ENCODE measurements at regions not wholly inside any gene's neighbourhood (a gene's known extent, or its start where the extent isn't known, plus 50 kb on each side); places are given as distances from the start of the nearest gene placed in this dataset.

GRCh38 chr10:78375854-78376785 lies 342.5 kb downstream of the RPS24 start:
- DNase-seq = no peak

GRCh38 chr10:78377356-78377755 lies 343.7 kb downstream of the RPS24 start:
- no peak for DNase-seq

GRCh38 chr10:78378192-78378591 lies 344.5 kb downstream of the RPS24 start:
- DNase-seq = no peak

GRCh38 chr10:78381107-78381506 lies 347.4 kb downstream of the RPS24 start:
- DNase-seq = no peak

- DNase-seq = no peak
Observed at GRCh38 chr10:78382047-78382446, 348.4 kb downstream of the RPS24 start.

GRCh38 chr10:78382772-78383171 lies 349.1 kb downstream of the RPS24 start:
- DNase-seq = no peak

GRCh38 chr10:78383378-78384048 lies 349.9 kb downstream of the RPS24 start:
- DNase-seq = no peak

GRCh38 chr10:78384049-78384431 lies 350.4 kb downstream of the RPS24 start:
- DNase-seq = no peak

- no peak for DNase-seq
Observed at GRCh38 chr10:78385599-78385998, 351.9 kb downstream of the RPS24 start.

- no peak for DNase-seq
Observed at GRCh38 chr10:78386509-78386908, 352.8 kb downstream of the RPS24 start.

GRCh38 chr10:78388331-78389050 lies 354.8 kb downstream of the RPS24 start:
- DNase-seq = no peak

- DNase-seq = no peak
Observed at GRCh38 chr10:78389419-78389818, 355.8 kb downstream of the RPS24 start.

- no peak for DNase-seq
Observed at GRCh38 chr10:78390051-78390450, 356.4 kb downstream of the RPS24 start.

GRCh38 chr10:78390817-78391216 lies 357.2 kb downstream of the RPS24 start:
- no peak for DNase-seq

- no peak for DNase-seq
Observed at GRCh38 chr10:78391585-78391984, 357.9 kb downstream of the RPS24 start.

- DNase-seq = no peak
Observed at GRCh38 chr10:78392197-78392596, 358.5 kb downstream of the RPS24 start.

- no peak for DNase-seq
Observed at GRCh38 chr10:78393094-78393493, 359.4 kb downstream of the RPS24 start.

GRCh38 chr10:78394047-78394446 lies 360.4 kb downstream of the RPS24 start:
- no peak for DNase-seq

- DNase-seq = no peak
Observed at GRCh38 chr10:78395162-78395561, 361.5 kb downstream of the RPS24 start.

GRCh38 chr10:78396754-78397153 lies 363.1 kb downstream of the RPS24 start:
- no peak for DNase-seq

GRCh38 chr10:78397786-78398185 lies 364.1 kb downstream of the RPS24 start:
- DNase-seq = peak; percentile 12

- DNase-seq = no peak
Observed at GRCh38 chr10:78398382-78398781, 364.7 kb downstream of the RPS24 start.

- peak; percentile 69 for DNase-seq
Observed at GRCh38 chr10:78401624-78402367, 368.1 kb downstream of the RPS24 start.
